SJSA1 (cell line): ENCODE measurements at regions not wholly inside any gene's neighbourhood (a gene's known extent, or its start where the extent isn't known, plus 50 kb on each side); places are given as distances from the start of the nearest gene placed in this dataset.
"Not testable (repeated sequence)": the region's sequence is repeated elsewhere in the genome, so short reads cannot be mapped to it uniquely, and the experiment has no call there.

Source experiments
- DNase-seq, 2 experiments: peaks; one replicate each; pipeline ENCODE4 v3.0.0-alpha.2; 2015 to 2020; ENCODE audit warnings: low spot score in 2 of 2, low read depth in 1 of 2
- H3K27ac ChIP-seq: fragments of 250-450 bp; sonication (Bioruptor Pico); 2 replicates; pipeline ENCODE4 v1.5.1; 2020; ENCODE audit warnings: mild to moderate bottlenecking, moderate library complexity
- H3K27me3 ChIP-seq: fragments of 250-450 bp; sonication (Bioruptor Pico); replicated peaks from 2 replicates; pipeline ENCODE4 v1.5.1; 2020; ENCODE audit warnings: mild to moderate bottlenecking, moderate library complexity
- H3K36me3 ChIP-seq: fragments of 250-450 bp; sonication (Bioruptor Pico); 2 replicates; pipeline ENCODE4 v1.5.1; 2020; ENCODE audit warnings: mild to moderate bottlenecking
- H3K4me1 ChIP-seq: fragments of 250-450 bp; sonication (Bioruptor Pico); replicated peaks from 2 replicates; pipeline ENCODE4 v1.6.1; 2021; ENCODE audit warnings: mild to moderate bottlenecking
- H3K4me3 ChIP-seq: fragments of 250-450 bp; sonication (Bioruptor Pico); 2 replicates; pipeline ENCODE4 v1.5.1; 2020; ENCODE audit warnings: mild to moderate bottlenecking
- H3K9me3 ChIP-seq: fragments of 250-450 bp; sonication (Bioruptor Pico); replicated peaks from 2 replicates; pipeline ENCODE4 v1.5.1; 2020; ENCODE audit warnings: mild to moderate bottlenecking

- Histone ChIP-seq H3K27ac (no peak overlapping the region), H3K4me1 (no peaks in the 10 kb centered on the region), H3K27me3 (no peaks in the 10 kb centered on the region), H3K9me3 (no peaks in the 10 kb centered on the region), H3K4me3 (no peak overlapping the region), H3K36me3 (no peaks in the 10 kb centered on the region)
- DNase-seq = no peak
These were observed 615.1 kb downstream of the CENPC start for GRCh38 chr4:66930206-66930605.

DNA sequence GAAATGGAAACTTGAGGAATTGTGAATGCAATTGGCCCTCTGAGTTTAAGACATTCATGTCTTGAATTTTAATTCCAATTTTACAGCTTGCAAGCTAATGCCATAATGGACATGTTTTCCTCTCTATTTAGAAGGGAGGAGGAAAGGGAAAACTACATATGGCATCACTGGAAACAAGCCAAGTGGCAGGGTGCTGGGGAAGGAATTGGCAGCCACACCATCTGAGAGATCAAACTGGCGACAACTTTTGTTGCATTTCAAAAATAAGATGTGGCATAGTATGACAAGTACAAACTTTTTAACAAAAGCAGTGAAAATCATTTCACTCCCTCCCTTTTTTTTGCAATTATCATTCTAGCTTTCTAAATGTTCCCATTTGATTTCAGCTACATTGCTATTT, 615.6 kb downstream of the CENPC start:
- Histone ChIP-seq H3K27ac (no peak overlapping the region), H3K27me3 (no peaks in the 10 kb centered on the region), H3K4me3 (no peak overlapping the region), H3K9me3 (no peaks in the 10 kb centered on the region), H3K36me3 (no peaks in the 10 kb centered on the region), H3K4me1 (no peaks in the 10 kb centered on the region)
- no peak for DNase-seq

- H3K27me3 ChIP-seq = not testable (repeated sequence)
These were observed 616.4 kb downstream of the CENPC start for GRCh38 chr4:66928881-66929280.

DNA sequence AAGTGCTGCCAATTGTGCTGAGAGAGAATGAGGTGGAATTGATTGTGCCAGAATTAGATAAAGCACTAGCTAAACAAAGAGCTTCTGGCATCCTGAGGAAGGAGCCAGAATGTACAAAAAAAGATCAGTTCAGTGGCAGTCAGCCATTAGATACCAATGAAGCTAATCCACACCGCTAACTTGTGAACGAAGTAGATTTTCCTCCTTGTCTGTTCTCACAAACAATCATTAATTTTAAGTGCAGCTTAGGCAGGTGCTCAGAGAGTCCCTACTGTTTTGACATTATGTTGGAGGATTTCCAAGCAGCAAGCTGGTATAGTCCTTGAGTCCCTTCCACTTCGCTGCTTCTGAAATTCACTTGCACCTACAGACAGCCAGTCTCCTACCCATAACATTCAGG, 617.4 kb downstream of the CENPC start:
- DNase-seq = no peak
- Histone ChIP-seq H3K4me3 (no peak overlapping the region), H3K9me3 (no peaks in the 10 kb centered on the region), H3K27me3 (no peaks in the 10 kb centered on the region), H3K4me1 (no peaks in the 10 kb centered on the region), H3K27ac (no peak overlapping the region), H3K36me3 (no peaks in the 10 kb centered on the region)

More at GRCh38 chr4:66928881-66929280, 616.4 kb downstream of the CENPC start:
- not testable (repeated sequence) for H3K4me1 ChIP-seq, H3K36me3 ChIP-seq, H3K9me3 ChIP-seq, H3K4me3 ChIP-seq, H3K27ac ChIP-seq, DNase-seq

DNA sequence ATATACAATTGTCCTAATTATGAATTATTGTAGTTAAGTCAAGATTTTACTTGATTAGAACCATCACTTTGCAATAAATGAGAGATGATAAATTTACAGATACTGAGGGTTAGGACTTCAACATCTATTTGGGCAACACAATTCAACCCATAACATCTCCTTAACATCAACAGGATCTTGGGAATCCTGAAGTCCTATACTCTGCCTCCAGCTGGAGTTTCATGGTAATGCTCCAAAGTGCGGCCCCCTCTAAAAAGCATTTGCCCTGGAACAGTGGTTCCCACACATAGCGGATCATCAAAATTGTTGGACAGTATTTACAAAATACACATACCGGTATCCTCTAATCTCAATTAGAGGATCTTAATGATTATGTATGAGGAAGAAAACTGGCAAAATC, 618.6 kb downstream of the CENPC start:
- no peaks in the 10 kb centered on the region for H3K4me1 ChIP-seq
- no peaks in the 10 kb centered on the region for H3K9me3 ChIP-seq
- DNase-seq = no peak
- no peak overlapping the region for H3K27ac ChIP-seq
- no peaks in the 10 kb centered on the region for H3K36me3 ChIP-seq
- H3K27me3 ChIP-seq = no peaks in the 10 kb centered on the region
- H3K4me3 ChIP-seq = no peak overlapping the region

DNA sequence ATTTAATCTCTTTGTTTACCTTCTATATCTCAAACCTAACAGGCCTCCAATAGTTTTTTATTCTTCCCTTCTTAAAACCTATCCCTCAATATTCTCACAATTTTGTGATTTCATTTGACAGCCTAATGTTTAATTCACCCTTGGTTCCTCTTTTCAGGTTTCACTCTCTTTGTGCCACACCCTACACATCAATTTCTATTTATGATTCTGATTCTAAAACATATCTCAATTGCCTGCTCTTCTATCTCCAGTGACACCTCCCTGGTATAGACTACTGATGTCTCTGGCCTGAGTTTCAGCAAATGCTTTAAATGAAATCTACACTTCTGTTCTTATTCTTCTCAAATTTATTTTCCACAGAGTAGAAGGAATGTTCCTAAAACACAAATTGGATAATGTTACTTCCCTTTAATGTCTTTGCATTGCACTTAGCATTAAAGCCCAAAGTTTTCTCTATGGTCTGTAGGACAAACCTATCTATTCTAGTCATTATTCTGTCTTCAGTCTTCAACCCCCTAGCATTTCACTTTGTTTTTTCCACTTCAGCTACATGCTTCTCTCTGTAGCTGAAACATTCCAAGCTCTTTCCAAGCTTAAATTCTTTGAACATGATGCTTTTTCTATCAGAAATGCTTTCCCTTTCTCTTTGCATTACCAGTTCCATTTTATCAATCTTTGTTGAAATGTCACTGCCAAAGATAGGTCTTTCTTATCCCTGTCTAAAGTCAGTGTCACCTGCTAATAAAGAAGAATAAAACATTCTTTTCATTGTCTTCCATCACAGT, 622.0 kb downstream of the CENPC start:
- no peaks in the 10 kb centered on the region for H3K9me3 ChIP-seq
- H3K36me3 ChIP-seq = no peaks in the 10 kb centered on the region
- no peak overlapping the region for H3K27ac ChIP-seq
- no peaks in the 10 kb centered on the region for H3K27me3 ChIP-seq
- DNase-seq = no peak
- H3K4me3 ChIP-seq = no peak overlapping the region
- H3K4me1 ChIP-seq = no peaks in the 10 kb centered on the region; the same call in 1 of the 2 replicates

DNA sequence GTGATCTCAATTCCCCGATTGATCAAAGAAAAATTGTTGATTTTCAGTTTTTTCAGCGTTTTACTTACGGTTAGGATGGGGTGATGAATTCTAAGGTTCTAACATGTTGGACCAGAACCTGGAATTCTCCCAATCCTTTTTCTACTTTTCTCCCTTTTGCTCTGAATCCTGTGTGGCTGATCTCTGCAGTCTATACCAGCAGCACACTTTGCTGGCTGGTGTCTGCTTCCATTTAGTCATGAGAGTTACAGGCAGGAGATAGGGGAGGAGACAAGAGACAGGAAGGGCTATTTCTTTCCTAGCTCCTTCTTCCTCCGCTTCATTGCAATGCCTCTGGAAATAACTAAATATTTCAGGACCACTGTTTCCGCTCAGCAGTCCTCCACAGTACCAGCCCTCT, 623.9 kb downstream of the CENPC start:
- Histone ChIP-seq H3K27ac (no peak overlapping the region), H3K36me3 (no peaks in the 10 kb centered on the region), H3K9me3 (no peaks in the 10 kb centered on the region), H3K27me3 (no peaks in the 10 kb centered on the region), H3K4me1 (no peaks in the 10 kb centered on the region; the same call in 1 of the 2 replicates), H3K4me3 (no peak overlapping the region)
- DNase-seq = no peak

DNA sequence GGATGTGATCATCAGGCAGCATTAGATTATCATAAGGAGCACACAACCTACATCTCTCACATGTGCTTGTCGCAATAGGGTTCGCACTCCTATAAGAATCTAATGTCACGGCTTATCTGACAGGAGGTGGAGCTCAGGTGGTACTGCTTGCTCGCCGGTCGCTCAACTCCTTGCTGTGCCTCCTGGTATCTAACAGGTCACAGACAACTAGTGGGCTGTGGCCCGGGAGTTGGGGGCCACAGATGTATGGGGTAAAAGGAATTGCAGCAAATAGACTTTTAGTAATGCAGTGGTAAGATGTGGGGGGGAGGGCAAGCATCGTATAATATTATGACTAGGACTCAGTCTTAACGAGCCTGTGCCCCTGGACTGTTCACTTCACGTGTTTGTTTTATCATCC, 624.8 kb downstream of the CENPC start:
- H3K4me3 ChIP-seq = no peak overlapping the region
- H3K4me1 ChIP-seq = no peaks in the 10 kb centered on the region; the same call in 1 of the 2 replicates
- H3K27ac ChIP-seq = no peak overlapping the region

DNA sequence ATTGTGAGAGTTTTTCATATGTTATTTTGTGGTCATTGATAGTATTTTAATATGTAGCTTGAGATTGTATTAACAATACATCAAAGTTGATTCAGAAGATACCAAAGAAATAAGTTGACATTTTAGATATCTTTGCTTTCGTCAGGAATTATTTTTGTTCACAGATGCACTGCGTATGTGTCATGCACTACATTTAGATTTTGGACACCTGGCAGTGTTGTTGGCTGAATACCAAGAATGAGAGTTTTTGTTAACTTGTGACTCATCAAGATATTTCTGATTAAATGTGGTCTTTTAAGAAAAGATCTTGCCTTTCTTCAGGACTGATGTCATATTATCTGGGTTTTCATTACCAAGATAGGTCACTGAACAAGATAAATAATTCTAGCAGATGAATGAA, 633.4 kb downstream of the CENPC start:
- DNase-seq = peak in 1 of 2 experiments; percentile 33
- H3K36me3 ChIP-seq = no peaks in the 10 kb centered on the region
- H3K9me3 ChIP-seq = no peaks in the 10 kb centered on the region
- no peak overlapping the region for H3K4me3 ChIP-seq
- H3K4me1 ChIP-seq = no peaks in the 10 kb centered on the region
- no peak overlapping the region for H3K27ac ChIP-seq
- H3K27me3 ChIP-seq = no peaks in the 10 kb centered on the region

More for the DNA sequence above, 624.8 kb downstream of the CENPC start:
- H3K36me3 ChIP-seq = no peaks in the 10 kb centered on the region
- H3K27me3 ChIP-seq = no peaks in the 10 kb centered on the region
- no peak for DNase-seq
- no peaks in the 10 kb centered on the region for H3K9me3 ChIP-seq

- no peaks in the 10 kb centered on the region for H3K36me3 ChIP-seq
- no peak overlapping the region for H3K4me3 ChIP-seq
- no peak for DNase-seq
- no peak overlapping the region for H3K27ac ChIP-seq
- no peaks in the 10 kb centered on the region for H3K27me3 ChIP-seq
- H3K4me1 ChIP-seq = no peaks in the 10 kb centered on the region
- H3K9me3 ChIP-seq = no peaks in the 10 kb centered on the region; the same call in 1 of the 2 replicates
These were observed 639.0 kb downstream of the CENPC start for GRCh38 chr4:66906314-66906713.

DNA sequence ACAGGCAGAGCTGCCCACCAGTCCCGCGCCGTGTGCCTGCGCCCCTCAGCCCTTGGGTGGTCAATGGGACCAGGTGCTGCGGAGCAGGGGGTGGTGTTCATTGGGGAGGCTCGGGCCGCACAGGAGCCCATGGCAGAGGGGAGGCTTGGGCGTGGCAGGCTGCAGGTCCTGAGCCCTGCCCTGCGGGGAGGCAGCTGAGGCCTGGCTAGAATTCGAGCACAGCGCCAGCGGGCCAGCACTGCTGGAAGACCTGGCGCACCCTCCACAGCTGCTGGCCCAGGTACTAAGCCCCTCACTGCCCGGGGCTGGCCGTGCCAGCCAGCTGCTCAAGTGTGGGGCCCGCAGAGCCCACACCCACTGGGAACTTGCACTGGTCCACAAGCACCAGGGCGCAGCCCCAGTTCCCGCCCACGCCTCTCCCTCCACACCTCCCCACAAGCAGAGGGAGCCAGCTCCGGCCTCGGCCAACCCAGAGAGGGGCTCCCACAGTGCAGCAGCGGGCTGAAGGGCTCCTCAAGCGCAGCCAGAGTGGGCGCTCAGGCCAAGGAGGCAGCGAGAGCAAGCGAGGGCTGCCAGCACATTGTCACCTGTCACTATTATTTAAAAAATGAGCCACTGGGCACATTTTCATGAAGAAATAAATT, 645.8 kb downstream of the CENPC start:
- Histone ChIP-seq H3K27me3 (no peaks in the 10 kb centered on the region), H3K27ac (no peak overlapping the region)

DNA sequence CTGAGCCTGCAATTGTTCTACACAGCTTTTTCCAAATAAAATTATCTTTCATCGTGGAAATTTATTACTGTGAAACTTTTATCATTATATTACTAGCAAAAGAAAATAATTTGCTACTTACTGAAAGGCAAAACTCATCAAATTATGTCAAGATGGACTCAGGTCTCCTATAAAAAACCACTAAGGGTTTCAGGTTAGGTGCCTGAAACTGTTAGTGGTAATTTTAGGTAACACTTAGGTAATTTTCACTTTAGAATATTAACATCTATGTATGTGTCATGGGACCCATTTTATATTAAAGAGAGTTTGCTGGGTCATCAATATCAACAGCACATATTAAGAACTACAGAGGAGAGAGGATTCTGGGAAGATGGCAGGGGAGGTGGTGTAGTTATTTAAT, 651.5 kb downstream of the CENPC start:
- no peaks in the 10 kb centered on the region for H3K9me3 ChIP-seq
- no peak overlapping the region for H3K27ac ChIP-seq
- H3K4me1 ChIP-seq = no peaks in the 10 kb centered on the region
- no peak for DNase-seq
- H3K36me3 ChIP-seq = no peaks in the 10 kb centered on the region
- H3K27me3 ChIP-seq = no peaks in the 10 kb centered on the region
- no peak overlapping the region for H3K4me3 ChIP-seq

More for the DNA sequence above, 645.8 kb downstream of the CENPC start:
- Histone ChIP-seq H3K4me3 (no peak overlapping the region), H3K9me3 (no peaks in the 10 kb centered on the region; the same call in 1 of the 2 replicates), H3K36me3 (no peaks in the 10 kb centered on the region), H3K4me1 (no peaks in the 10 kb centered on the region)
- no peak for DNase-seq

GRCh38 chr4:66887061-66887460, 658.2 kb downstream of the CENPC start:
- no peaks in the 10 kb centered on the region for H3K9me3 ChIP-seq
- no peaks in the 10 kb centered on the region for H3K27me3 ChIP-seq
- H3K36me3 ChIP-seq = no peaks in the 10 kb centered on the region
- no peak overlapping the region for H3K27ac ChIP-seq
- no peak overlapping the region for H3K4me3 ChIP-seq
- H3K4me1 ChIP-seq = no peaks in the 10 kb centered on the region
- DNase-seq = no peak

GRCh38 chr4:66885501-66886165, 659.7 kb downstream of the CENPC start:
- Histone ChIP-seq H3K36me3 (no peaks in the 10 kb centered on the region), H3K27ac (no peak overlapping the region), H3K4me1 (no peaks in the 10 kb centered on the region), H3K9me3 (no peaks in the 10 kb centered on the region), H3K4me3 (no peak overlapping the region), H3K27me3 (no peaks in the 10 kb centered on the region)
- DNase-seq = no peak
